Smooth muscle cell (in vitro differentiated cells): ENCODE measurements at regions not wholly inside any gene's neighbourhood (a gene's known extent, or its start where the extent isn't known, plus 50 kb on each side); places are given as distances from the start of the nearest gene placed in this dataset.
A peak's percentile ranks its signal among the peaks of the same experiment; 100 is the strongest.

Source experiments
- DNase-seq: peaks from one replicate; lab custom pipeline; 2025; ENCODE audit not compliant: unreplicated experiment; lab: John Stamatoyannopoulos, UW
- H2AFZ ChIP-seq: fragments of 200-600 bp; sonication (generic); 2 replicates; pipeline ENCODE4 v1.6.0; 2016; ENCODE audit warnings: antibody characterized with exemption, low read depth, mild to moderate bottlenecking
- H3F3A ChIP-seq: fragments of 200-600 bp; sonication (generic); 2 replicates; pipeline ENCODE4 v1.6.0; 2017; ENCODE audit warnings: antibody characterized with exemption, low read depth
- H3K27ac ChIP-seq: fragments of 200-600 bp; sonication (generic); 2 replicates; pipeline ENCODE4 v1.5.1; 2016; ENCODE audit warnings: low read depth, mild to moderate bottlenecking
- H3K27me3 ChIP-seq: fragments of 200-600 bp; sonication (generic); 2 replicates; pipeline ENCODE4 v1.6.1; 2016; ENCODE audit warnings: low read depth, mild to moderate bottlenecking
- H3K36me3 ChIP-seq: fragments of 200-600 bp; sonication (generic); 2 replicates; pipeline ENCODE4 v1.5.1; 2016; ENCODE audit warnings: low read depth
- H3K4me1 ChIP-seq: fragments of 200-600 bp; sonication (generic); 2 replicates; pipeline ENCODE4 v1.5.1; 2016; ENCODE audit warnings: low read depth
- H3K4me2 ChIP-seq: fragments of 200-600 bp; sonication (generic); 2 replicates; pipeline ENCODE4 v1.6.0; 2016; ENCODE audit warnings: mild to moderate bottlenecking
- H3K4me3 ChIP-seq: fragments of 200-600 bp; sonication (generic); 2 replicates; pipeline ENCODE4 v1.5.1; 2016; ENCODE audit warnings: mild to moderate bottlenecking
- H3K79me2 ChIP-seq: fragments of 200-600 bp; sonication (generic); 2 replicates; pipeline ENCODE4 v1.6.0; 2016; ENCODE audit warnings: low read depth, mild to moderate bottlenecking
- H3K9ac ChIP-seq: fragments of 200-600 bp; sonication (generic); 2 replicates; pipeline ENCODE4 v1.6.0; 2016; ENCODE audit warnings: low read depth
- H3K9me3 ChIP-seq: fragments of 200-600 bp; sonication (generic); replicated peaks from 2 replicates; pipeline ENCODE4 v1.5.1; 2016; ENCODE audit warnings: low read depth
- H4K20me1 ChIP-seq: fragments of 200-600 bp; sonication (generic); 2 replicates; pipeline ENCODE4 v1.6.0; 2016; ENCODE audit warnings: low read depth
- WGBS: methylation state at CpG from one replicate; pipeline ENCODE4 v1.1.7; 2016; ENCODE audit warnings: low lambda C conversion rate; 5-methylcytosine and 5-hydroxymethylcytosine counted together
- TF ChIP-seq, protein P1 (sequence below): fragments of 200-600 bp; sonication (generic); IDR thresholded peaks from 2 replicates; pipeline ENCODE4 v1.5.1; 2017; ENCODE audit warnings: borderline replicate concordance, mild to moderate bottlenecking, antibody characterized with exemption; ENCODE audit not compliant: insufficient read depth, poor library complexity, severe bottlenecking

DNA sequence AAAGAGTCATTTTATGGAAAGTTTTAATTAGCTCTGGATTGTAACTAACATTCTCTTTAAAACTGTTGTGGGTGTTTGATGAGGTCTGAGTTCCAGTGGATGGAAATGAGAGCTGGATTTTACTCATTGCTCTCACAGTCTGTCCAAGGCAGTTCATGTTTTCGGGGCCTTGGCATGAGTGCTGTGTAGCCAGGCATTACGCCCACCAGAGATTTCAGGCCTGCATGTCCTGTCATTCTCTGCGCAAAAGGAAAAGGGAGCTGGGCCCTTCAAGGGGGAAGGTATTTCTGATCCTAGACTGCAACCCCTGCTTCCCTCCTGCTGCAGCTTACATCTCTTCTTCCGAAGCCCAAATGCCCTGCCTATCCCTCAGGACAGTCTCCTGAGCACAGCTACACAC lies 499.6 kb upstream of the TRPC7 start:
- Histone ChIP-seq H3K4me3 (no peak overlapping the region), H3F3A (no peaks in the 10 kb centered on the region), H3K4me1 (no peaks in the 10 kb centered on the region), H3K27me3 (no peaks in the 10 kb centered on the region), H3K27ac (no peak overlapping the region), H3K36me3 (no peaks in the 10 kb centered on the region), H3K4me2 (peak overlapping the region; percentile 23), H3K9me3 (no peaks in the 10 kb centered on the region), H2AFZ (peak overlapping the region; percentile 81), H3K9ac (no peak overlapping the region), H4K20me1 (no peaks in the 10 kb centered on the region), H3K79me2 (no peaks in the 10 kb centered on the region)
- 72% methylated on average over 4 of the region's 4 CpGs for WGBS
- DNase-seq: no peak
- TF ChIP-seq, protein P1, sequence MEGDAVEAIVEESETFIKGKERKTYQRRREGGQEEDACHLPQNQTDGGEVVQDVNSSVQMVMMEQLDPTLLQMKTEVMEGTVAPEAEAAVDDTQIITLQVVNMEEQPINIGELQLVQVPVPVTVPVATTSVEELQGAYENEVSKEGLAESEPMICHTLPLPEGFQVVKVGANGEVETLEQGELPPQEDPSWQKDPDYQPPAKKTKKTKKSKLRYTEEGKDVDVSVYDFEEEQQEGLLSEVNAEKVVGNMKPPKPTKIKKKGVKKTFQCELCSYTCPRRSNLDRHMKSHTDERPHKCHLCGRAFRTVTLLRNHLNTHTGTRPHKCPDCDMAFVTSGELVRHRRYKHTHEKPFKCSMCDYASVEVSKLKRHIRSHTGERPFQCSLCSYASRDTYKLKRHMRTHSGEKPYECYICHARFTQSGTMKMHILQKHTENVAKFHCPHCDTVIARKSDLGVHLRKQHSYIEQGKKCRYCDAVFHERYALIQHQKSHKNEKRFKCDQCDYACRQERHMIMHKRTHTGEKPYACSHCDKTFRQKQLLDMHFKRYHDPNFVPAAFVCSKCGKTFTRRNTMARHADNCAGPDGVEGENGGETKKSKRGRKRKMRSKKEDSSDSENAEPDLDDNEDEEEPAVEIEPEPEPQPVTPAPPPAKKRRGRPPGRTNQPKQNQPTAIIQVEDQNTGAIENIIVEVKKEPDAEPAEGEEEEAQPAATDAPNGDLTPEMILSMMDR: no peak

DNA sequence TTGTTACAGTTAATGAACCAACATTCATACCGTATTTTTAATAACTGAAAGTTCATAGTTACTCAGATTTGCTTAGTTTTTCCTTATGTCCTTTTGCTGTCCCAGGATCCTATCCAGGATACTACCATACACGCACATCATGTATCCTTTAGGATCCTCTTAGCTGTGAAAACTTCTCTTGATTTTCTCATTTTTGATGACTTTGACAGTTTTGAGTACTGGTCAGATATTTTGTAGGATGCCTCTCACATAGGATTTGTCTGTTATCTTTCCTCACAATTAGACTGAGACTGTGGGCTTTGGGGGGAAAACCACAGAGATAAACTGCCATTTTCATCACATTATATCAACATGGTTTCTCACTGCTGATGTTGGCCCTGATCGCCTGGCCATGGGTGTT lies 491.3 kb upstream of the TRPC7 start:
- Histone ChIP-seq H4K20me1 (no peaks in the 10 kb centered on the region), H3F3A (no peaks in the 10 kb centered on the region), H3K27me3 (no peaks in the 10 kb centered on the region), H3K27ac (no peak overlapping the region), H3K4me2 (no peak overlapping the region), H2AFZ (no peak overlapping the region), H3K4me1 (no peaks in the 10 kb centered on the region), H3K36me3 (no peaks in the 10 kb centered on the region), H3K9ac (no peak overlapping the region), H3K9me3 (no peaks in the 10 kb centered on the region), H3K79me2 (no peaks in the 10 kb centered on the region), H3K4me3 (no peak overlapping the region)
- 70% methylated on average over 3 of the region's 3 CpGs for WGBS
- no peak for DNase-seq
- TF ChIP-seq, protein P1: no peak

DNA sequence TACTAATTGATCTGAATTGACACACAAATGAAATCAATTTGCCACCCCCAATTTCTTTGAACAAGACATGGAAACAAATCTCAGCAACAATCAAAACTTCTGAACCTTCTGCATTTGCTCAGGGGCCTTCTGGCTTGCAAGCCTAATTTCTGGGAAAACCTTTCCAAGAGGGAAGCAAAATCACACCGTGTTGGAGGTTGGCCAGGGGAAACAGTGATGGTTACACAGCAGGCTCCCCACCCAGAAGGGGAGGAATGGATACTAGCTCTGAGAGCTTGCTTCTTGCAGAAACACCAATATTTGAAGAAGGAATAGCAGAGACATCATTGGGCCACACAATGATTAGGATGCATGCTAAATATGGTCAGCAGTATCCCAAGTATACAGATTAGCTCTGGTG lies 488.6 kb upstream of the TRPC7 start:
- H2AFZ ChIP-seq: no peak overlapping the region
- TF ChIP-seq, protein P1: no peak
- DNase-seq: no peak

DNA sequence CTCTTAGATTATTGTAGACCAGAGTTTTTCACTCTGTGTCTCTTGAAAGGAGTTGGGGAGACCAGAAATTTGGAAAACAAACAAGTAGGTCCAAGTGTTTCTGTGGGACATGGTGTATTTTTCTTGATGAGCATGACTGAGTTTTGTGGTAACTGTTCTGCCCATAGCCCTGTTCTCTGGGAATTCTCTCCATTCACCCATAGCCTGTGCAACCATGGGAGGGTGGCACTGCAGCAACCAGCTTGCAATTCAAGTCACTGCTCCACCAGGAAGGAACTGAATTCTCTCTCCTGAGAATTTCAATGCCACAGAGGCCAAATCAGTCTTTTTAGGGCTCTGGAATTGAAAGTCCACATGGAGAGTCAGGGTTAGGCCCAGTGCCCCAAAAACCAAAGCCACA lies 475.3 kb upstream of the TRPC7 start:
- H3K36me3 ChIP-seq: no peaks in the 10 kb centered on the region
- H3K27me3 ChIP-seq: no peaks in the 10 kb centered on the region
- no peak overlapping the region for H3K27ac ChIP-seq
- no peak overlapping the region for H3K9ac ChIP-seq
- no peaks in the 10 kb centered on the region for H3K9me3 ChIP-seq
- TF ChIP-seq, protein P1: no peak
- H3K79me2 ChIP-seq: no peaks in the 10 kb centered on the region
- H3K4me2 ChIP-seq: no peak overlapping the region
- H2AFZ ChIP-seq: no peak overlapping the region
- H3K4me3 ChIP-seq: no peak overlapping the region
- no peaks in the 10 kb centered on the region for H4K20me1 ChIP-seq
- no peaks in the 10 kb centered on the region for H3F3A ChIP-seq
- DNase-seq: no peak
- no peaks in the 10 kb centered on the region for H3K4me1 ChIP-seq

More for the DNA sequence above, 488.6 kb upstream of the TRPC7 start:
- WGBS: 74% methylated on average over 1 of the region's 1 CpG
- H3K4me3 ChIP-seq: no peak overlapping the region
- no peak overlapping the region for H3K9ac ChIP-seq
- no peaks in the 10 kb centered on the region for H3K36me3 ChIP-seq
- H3K4me1 ChIP-seq: no peaks in the 10 kb centered on the region
- H3K9me3 ChIP-seq: peaks cover 5% of the 10 kb centered on the region
- H3K79me2 ChIP-seq: no peaks in the 10 kb centered on the region
- H4K20me1 ChIP-seq: no peaks in the 10 kb centered on the region
- no peaks in the 10 kb centered on the region for H3F3A ChIP-seq
- no peak overlapping the region for H3K4me2 ChIP-seq
- H3K27me3 ChIP-seq: no peaks in the 10 kb centered on the region
- H3K27ac ChIP-seq: no peak overlapping the region
